Body of pancreas (tissue), 4 donors: ENCODE measurements at regions not wholly inside any gene's neighbourhood (a gene's known extent, or its start where the extent isn't known, plus 50 kb on each side); places are given as distances from the start of the nearest gene placed in this dataset.

Experiments used
- ATAC-seq: fragments of 150-250 bp; one replicate; pipeline ENCODE4 v1.9.1; 2016
- DNase-seq, 4 donors: peaks; one replicate each; pipeline ENCODE4 v3.0.0-alpha.2; 2019
- H3K27ac ChIP-seq, 4 donors: fragments of 200-600 bp; sonication (generic); 1 replicate in 3 of 4; 2 replicates in 1 of 4; pipeline versions ENCODE4 v1.5.1 to v1.6.1; 2016 to 2019; ENCODE audit warnings: mild to moderate bottlenecking in 1 of 4, mixed read lengths in 1 of 4, moderate library complexity in 1 of 4
- H3K27me3 ChIP-seq, 2 donors: fragments of 200-600 bp; sonication (generic); one replicate each; pipeline ENCODE4 v1.6.0; 2016; ENCODE audit warnings: mild to moderate bottlenecking in 1 of 2
- H3K36me3 ChIP-seq, 2 donors: fragments of 200-600 bp; sonication (generic); replicated peaks in 1 of 2; 2 replicates each; pipeline ENCODE4 v1.5.1; 2016; ENCODE audit warnings: low read depth in 2 of 2; ENCODE audit not compliant: insufficient read depth in 1 of 2
- H3K4me1 ChIP-seq: fragments of 200-600 bp; sonication (generic); one replicate; pipeline ENCODE4 v1.6.0; 2016
- H3K4me3 ChIP-seq, 2 donors: fragments of 200-600 bp; sonication (generic); 1 replicate in 1 of 2; 2 replicates in 1 of 2; pipeline ENCODE4 v1.5.1; 2016 to 2019
- H3K9me3 ChIP-seq, 3 donors: fragments of 200-600 bp; sonication (generic); 1 replicate in 2 of 3; 2 replicates in 1 of 3; pipeline ENCODE4 v1.5.1; 2016
- CTCF ChIP-seq, 7 experiments: fragments of 450-650 bp in 4 of 7; fragments of 200-600 bp in 3 of 7; sonication (generic) in 3 of 7; IDR thresholded peaks; one replicate each; pipeline ENCODE4 v1.5.1; 2016 to 2019; ENCODE audit warnings: antibody characterized with exemption in 7 of 7
- POLR2A ChIP-seq, 3 donors: fragments of 450-650 bp; IDR thresholded peaks; one replicate each; pipeline ENCODE4 v1.6.1; 2016; ENCODE audit warnings: antibody characterized with exemption in 3 of 3, mild to moderate bottlenecking in 2 of 3
- WGBS, 2 donors: methylation state at CpG; one replicate each; pipeline ENCODE4 v1.1.5; 2017; 5-methylcytosine and 5-hydroxymethylcytosine counted together
- intact Hi-C: fragments of 100-400 bp; cut with DNase I; formaldehyde crosslinking; loops from one replicate; pipeline ENCODE4 v1.15.1; 2023

DNA sequence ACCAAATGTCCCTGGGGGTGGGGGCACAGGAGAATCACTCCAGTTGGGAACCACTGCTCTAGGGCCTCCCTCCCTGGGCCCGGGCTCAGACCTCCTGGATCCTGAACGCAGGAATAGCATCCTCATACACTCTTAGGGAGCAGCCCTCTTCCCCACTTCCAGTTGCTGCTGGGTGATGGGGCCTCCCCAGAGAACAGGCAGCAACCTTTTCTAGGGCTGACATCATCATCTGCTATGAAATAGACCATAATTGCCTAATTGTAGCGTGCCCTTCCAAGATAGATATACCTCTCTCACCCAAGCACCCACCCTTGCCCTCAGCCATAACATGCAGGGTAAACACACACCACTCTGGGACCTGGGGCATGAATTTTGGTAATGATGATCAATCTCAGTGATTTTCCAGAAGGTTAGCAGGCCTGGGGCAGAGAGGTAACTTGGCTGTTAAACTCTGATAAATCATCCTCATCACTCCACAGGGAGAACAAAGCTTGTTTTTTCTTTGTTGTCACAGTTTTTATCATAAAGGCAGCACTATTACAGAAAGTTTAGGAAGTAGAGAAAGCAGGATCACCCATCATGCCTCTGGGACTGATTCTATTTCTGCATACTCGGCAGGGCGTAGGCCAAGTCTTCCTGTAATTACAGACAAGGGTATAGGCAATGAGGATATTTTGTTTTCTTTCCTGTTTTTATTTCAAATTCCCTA is 88.3 kb upstream of the PRDM11 start:
- no peaks in the 10 kb centered on the region for H3K27me3 ChIP-seq
- H3K36me3 ChIP-seq, result no peaks in the 10 kb centered on the region
- no peak overlapping the region for H3K27ac ChIP-seq
- H3K4me1 ChIP-seq, result no peaks in the 10 kb centered on the region
- intact Hi-C loops, result no loop called here
- 80 to 81% methylated on average over 4 to 5 of the region's 5 CpGs for WGBS, 2 donors
- DNase-seq (no peak), ATAC-seq (no peak)
- H3K4me3 ChIP-seq, result no peak overlapping the region
- TF ChIP-seq CTCF (IDR thresholded peaks at IDR 0.05), result no peak
- no peak for TF ChIP-seq POLR2A (IDR thresholded peaks at IDR 0.05)
- H3K9me3 ChIP-seq, result no peaks in the 10 kb centered on the region

GRCh38 chr11:45058647-45058950 is 87.8 kb upstream of the PRDM11 start:
- no peaks in the 10 kb centered on the region for H3K27me3 ChIP-seq
- H3K27ac ChIP-seq, result no peak overlapping the region
- no peak for TF ChIP-seq POLR2A (IDR thresholded peaks at IDR 0.05)
- no peak for TF ChIP-seq CTCF (IDR thresholded peaks at IDR 0.05)
- H3K4me3 ChIP-seq, result no peak overlapping the region
- DNase-seq (no peak), ATAC-seq (no peak)
- intact Hi-C loops, result no loop called here
- H3K36me3 ChIP-seq, result no peaks in the 10 kb centered on the region
- H3K9me3 ChIP-seq, result no peaks in the 10 kb centered on the region
- 75 to 77% methylated on average over 3 of the region's 3 CpGs for WGBS, 2 donors
- H3K4me1 ChIP-seq, result no peaks in the 10 kb centered on the region

- ATAC-seq (no peak), DNase-seq (no peak)
- no peak overlapping the region for H3K27ac ChIP-seq
- H3K27me3 ChIP-seq, result no peaks in the 10 kb centered on the region
- 73% methylated on average over 8 of the region's 8 CpGs for WGBS, 2 donors
- H3K4me1 ChIP-seq, result no peaks in the 10 kb centered on the region
- H3K9me3 ChIP-seq, result no peaks in the 10 kb centered on the region
- no peaks in the 10 kb centered on the region for H3K36me3 ChIP-seq
- no peak for TF ChIP-seq POLR2A (IDR thresholded peaks at IDR 0.05)
- no peak for TF ChIP-seq CTCF (IDR thresholded peaks at IDR 0.05)
- intact Hi-C loops, result no loop called here
- H3K4me3 ChIP-seq, result no peak overlapping the region
Measured at GRCh38 chr11:45060707-45061106, 85.7 kb upstream of the PRDM11 start.

GRCh38 chr11:45061641-45062040 is 84.8 kb upstream of the PRDM11 start:
- intact Hi-C loops, result no loop called here
- Histone ChIP-seq H3K4me1 (no peaks in the 10 kb centered on the region), H3K27me3 (no peaks in the 10 kb centered on the region), H3K27ac (no peak overlapping the region), H3K36me3 (no peaks in the 10 kb centered on the region), H3K9me3 (no peaks in the 10 kb centered on the region), H3K4me3 (no peak overlapping the region)
- 89 to 92% methylated on average over 10 of the region's 10 CpGs for WGBS, 2 donors
- ATAC-seq (no peak), DNase-seq (no peak)
- TF ChIP-seq CTCF (IDR thresholded peaks at IDR 0.05) (no peak), POLR2A (IDR thresholded peaks at IDR 0.05) (no peak)

DNA sequence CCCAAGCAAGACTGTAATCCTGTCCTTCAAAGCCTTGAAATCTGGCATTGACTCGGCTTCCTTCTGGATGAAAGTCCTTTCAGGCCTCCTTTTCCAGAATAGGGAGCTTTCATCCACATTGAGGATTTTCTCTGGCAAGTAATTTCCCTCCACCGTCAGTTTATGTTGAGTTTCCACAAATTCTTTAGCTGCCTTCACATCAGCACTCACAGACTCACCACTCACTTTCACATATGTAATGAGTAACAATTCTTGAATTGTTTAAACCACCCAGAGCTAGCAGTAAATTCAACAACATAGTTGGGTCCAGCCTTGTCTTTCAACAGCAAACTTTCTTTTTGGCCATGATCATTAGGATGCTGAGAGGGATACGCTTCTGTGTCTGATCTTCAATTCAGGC is 84.3 kb upstream of the PRDM11 start:
- WGBS, 2 donors, result 83 to 84% methylated on average over 3 of the region's 3 CpGs
- ATAC-seq, result no peak
- TF ChIP-seq CTCF (IDR thresholded peaks at IDR 0.05) (no peak), POLR2A (IDR thresholded peaks at IDR 0.05) (no peak)
- H3K27ac ChIP-seq, result no peak overlapping the region
- no peaks in the 10 kb centered on the region for H3K4me1 ChIP-seq
- DNase-seq, result no peak
- intact Hi-C loops, result no loop called here
- H3K27me3 ChIP-seq, result no peaks in the 10 kb centered on the region
- no peaks in the 10 kb centered on the region for H3K9me3 ChIP-seq
- no peak overlapping the region for H3K4me3 ChIP-seq
- H3K36me3 ChIP-seq, result no peaks in the 10 kb centered on the region
